Heart right ventricle (tissue), 16 donors: ENCODE measurements at regions not wholly inside any gene's neighbourhood (a gene's known extent, or its start where the extent isn't known, plus 50 kb on each side); places are given as distances from the start of the nearest gene placed in this dataset.
"Not testable (repeated sequence)": the region's sequence is repeated elsewhere in the genome, so short reads cannot be mapped to it uniquely, and the experiment has no call there.

Source experiments
- ATAC-seq, 8 donors: fragments of 200-7000 bp; cut with Tn5 transposase; one replicate each; pipeline ENCODE4 v1.9.1; 2020; ENCODE audit warnings: mild to moderate bottlenecking in 8 of 8, moderate library complexity in 8 of 8, moderate number of reproducible peaks in 1 of 8
- DNase-seq, 2 donors: peaks; one replicate each; pipeline ENCODE4 v3.0.0-alpha.2; 2020
- H3K27ac ChIP-seq, 10 donors: fragments of 200-600 bp; sonication (generic) in 2 of 10; one replicate each; pipeline versions ENCODE4 v1.5.0 to v1.8.0; 2020 to 2022; ENCODE audit warnings: mild to moderate bottlenecking in 3 of 10
- H3K27me3 ChIP-seq, 7 donors: fragments of 200-600 bp; one replicate each; pipeline ENCODE4 v1.8.0; 2021 to 2022; ENCODE audit warnings: mild to moderate bottlenecking in 2 of 7
- H3K36me3 ChIP-seq, 9 donors: fragments of 200-600 bp; sonication (generic) in 1 of 9; one replicate each; pipeline versions ENCODE4 v1.5.0 to v1.8.0; 2020 to 2022; ENCODE audit warnings: mild to moderate bottlenecking in 2 of 9
- H3K4me1 ChIP-seq, 9 donors: fragments of 200-600 bp; sonication (generic) in 1 of 9; one replicate each; pipeline versions ENCODE4 v1.5.0 to v1.8.0; 2020 to 2022; ENCODE audit warnings: mild to moderate bottlenecking in 4 of 9
- H3K4me3 ChIP-seq, 10 donors: fragments of 200-600 bp; sonication (generic) in 2 of 10; one replicate each; pipeline versions ENCODE4 v1.5.0 to v1.8.0; 2020 to 2022; ENCODE audit warnings: mild to moderate bottlenecking in 7 of 10, moderate library complexity in 2 of 10
- H3K9me3 ChIP-seq, 11 donors: fragments of 200-600 bp in 10 of 11; sonication (generic) in 2 of 11; one replicate each; pipeline versions ENCODE4 v1.5.0 to v1.8.0; 2013 to 2022; ENCODE audit warnings: mild to moderate bottlenecking in 2 of 11, control low read depth in 1 of 11, moderate library complexity in 1 of 11
- CTCF ChIP-seq, 9 donors: fragments of 200-600 bp; sonication (generic) in 2 of 9; IDR thresholded peaks; one replicate each; pipeline versions ENCODE4 v1.5.0 to v1.8.0; 2021 to 2022; ENCODE audit warnings: antibody characterized with exemption in 9 of 9, mild to moderate bottlenecking in 5 of 9, moderate library complexity in 1 of 9
- WGBS, 2 donors: extraction: QIAGEN DNeasy Blood & Tissue Kit; methylation state at CpG; one replicate each; pipeline ENCODE4 v1.1.7; 2013; ENCODE audit warnings: inconsistent platforms in 1 of 2; 5-methylcytosine and 5-hydroxymethylcytosine counted together
- intact Hi-C, 10 donors: fragments of 100-400 bp; cut with DNase I; formaldehyde crosslinking; loops; one replicate each; pipeline versions ENCODE4 v1.11.1 to v1.14.2; 2022
- donor health status: Arrhythmogenic right ventricular cardiomyopathy.
- donor health status: ischemic (EF 13 %, LVEDD 7.1; RV severe dilation, severe dysfunction).
- donor health status: healthy with polysubstance abuse.
- donor health status: DM: no; HTN: yes; CAD: no.
- donor health status: DM: no; HTN: no; CAD: no.
- donor health status: ischemic (EF 25% LVEDD 6.9; RV normal size, moderate dysfunction).
- donor health status: ischemic (EF 25% LVEDD 5.7; RV mildly dilated, moderate dysfunction).
- donor health status: healthy.
- donor health status: DM: yes; HTN: yes; CAD: no.
- donor health status: Ischemic cardiomyopathy.
- donor health status: ischemic (EF 35%, LVEDD 5.7; RV mildly dilated, moderate dysfunction).
- donor health status: nonischemic (EF 11% LVEDD 7.7; RV severe dilation, severe dysfunction).
- donor health status: DM: yes; HTN: yes; CAD: no.
- donor health status: PGD.
- donor health status: ischemic (EF 29% LVEDD 5.4; RV normal size, mild dysfunction).
- donor health status: nonischemic (EF 23%, LVEDD 6.1; RV moderate dilation, normal function).

GRCh38 chr11:79501707-79502106 is 60.9 kb upstream of the TENM4 start:
- intact Hi-C loops: loop anchor here in 1 of 10 donors (10.0 kb wide), 1 partner anchor 397 kb away; no protein-coding TSS in a partner anchor
- DNase-seq: no peak
- no peak overlapping the region for H3K27ac ChIP-seq
- no peak overlapping the region for H3K4me3 ChIP-seq
- TF ChIP-seq CTCF (IDR thresholded peaks at IDR 0.05): no peak
- H3K9me3 ChIP-seq: peaks cover 0 to 13% (median 0%) of the 10 kb centered on the region in 11 donors
- H3K36me3 ChIP-seq: no peaks in the 10 kb centered on the region
- ATAC-seq: no peak
- 75 to 93% methylated on average over 4 of the region's 4 CpGs for WGBS, 2 donors
- H3K27me3 ChIP-seq: peaks cover 0 to 3% (median 0%) of the 10 kb centered on the region in 7 donors
- H3K4me1 ChIP-seq: peaks cover 0 to 17% (median 11%) of the 10 kb centered on the region in 9 donors

- not testable (repeated sequence) for DNase-seq
- peaks cover 0 to 13% (median 0%) of the 10 kb centered on the region in 11 donors for H3K9me3 ChIP-seq
Measured at GRCh38 chr11:79499929-79500328, 59.1 kb upstream of the TENM4 start.

GRCh38 chr11:79498667-79499066 is 57.8 kb upstream of the TENM4 start:
- Histone ChIP-seq H3K36me3 (no peaks in the 10 kb centered on the region), H3K27me3 (peaks cover 0 to 2% (median 0%) of the 10 kb centered on the region in 7 donors), H3K4me1 (peaks cover 0 to 13% (median 6%) of the 10 kb centered on the region in 9 donors), H3K9me3 (peaks cover 0 to 13% (median 0%) of the 10 kb centered on the region in 11 donors), H3K4me3 (no peak overlapping the region), H3K27ac (no peak overlapping the region)
- DNase-seq (no peak), ATAC-seq (no peak)
- intact Hi-C loops: loop anchor here in 6 of 10 donors (10.0 kb wide), 2 partner anchors 94 to 854 kb away; no protein-coding TSS in a partner anchor
- TF ChIP-seq CTCF (IDR thresholded peaks at IDR 0.05): no peak
- 64 to 65% methylated on average over 4 of the region's 4 CpGs for WGBS, 2 donors

More at GRCh38 chr11:79499929-79500328, 59.1 kb upstream of the TENM4 start:
- intact Hi-C loops: loop anchor here in 6 of 10 donors (10.0 kb wide), 3 partner anchors 95 to 855 kb away; no protein-coding TSS in a partner anchor
- H3K27me3 ChIP-seq, H3K4me3 ChIP-seq, H3K27ac ChIP-seq, ATAC-seq, H3K36me3 ChIP-seq: not testable (repeated sequence)
- 91 to 92% methylated on average over 20 to 30 of the region's 30 CpGs for WGBS, 2 donors
- peaks cover 0 to 17% (median 11%) of the 10 kb centered on the region in 9 donors for H3K4me1 ChIP-seq

GRCh38 chr11:79493555-79494171 is 52.8 kb upstream of the TENM4 start:
- peaks cover 0 to 5% (median 0%) of the 10 kb centered on the region in 7 donors for H3K27me3 ChIP-seq
- peak; percentile 62 to 91 (median 81) for TF ChIP-seq CTCF (IDR thresholded peaks at IDR 0.05)
- no peak overlapping the region for H3K4me3 ChIP-seq
- DNase-seq: peak; percentile 64 to 70
- intact Hi-C loops: loop anchor here in 9 of 10 donors (5.0 to 10.0 kb wide), 3 partner anchors 89 to 849 kb away; no protein-coding TSS in a partner anchor
- ATAC-seq: peak; percentile 70 to 89 (median 84)
- peaks cover 0 to 5% (median 0%) of the 10 kb centered on the region in 9 donors for H3K4me1 ChIP-seq
- 24% methylated on average over 11 of the region's 11 CpGs for WGBS, 2 donors
- H3K9me3 ChIP-seq: peaks cover 0 to 13% (median 0%) of the 10 kb centered on the region in 11 donors
- H3K27ac ChIP-seq: no peak overlapping the region
- no peaks in the 10 kb centered on the region for H3K36me3 ChIP-seq
